Mesenchymal stem cell (in vitro differentiated cells and primary cell): ENCODE measurements at regions not wholly inside any gene's neighbourhood (a gene's known extent, or its start where the extent isn't known, plus 50 kb on each side); places are given as distances from the start of the nearest gene placed in this dataset.
"Not testable (repeated sequence)": the region's sequence is repeated elsewhere in the genome, so short reads cannot be mapped to it uniquely, and the experiment has no call there.

Experiments
- DNase-seq: peaks from one replicate; pipeline ENCODE4 v3.0.0-alpha.2; 2013
- H2AFZ ChIP-seq: one replicate; pipeline ENCODE4 v1.6.1; 2013; ENCODE audit warnings: low read depth, mild to moderate bottlenecking, control low read depth, inconsistent platforms, low read length, moderate library complexity
- H2AK5ac ChIP-seq: 2 replicates; pipeline ENCODE4 v1.6.1; 2013; ENCODE audit warnings: low read length, moderate library complexity, mild to moderate bottlenecking, inconsistent platforms; ENCODE audit not compliant: severe bottlenecking
- H2BK120ac ChIP-seq: one replicate; pipeline ENCODE4 v1.6.1; 2013; ENCODE audit warnings: low read depth, mild to moderate bottlenecking, inconsistent platforms, low read length, moderate library complexity
- H2BK12ac ChIP-seq, 2 experiments: one replicate each; pipeline ENCODE4 v1.6.1; 2013; ENCODE audit warnings: inconsistent platforms in 2 of 2, low read length in 2 of 2, mild to moderate bottlenecking in 2 of 2, moderate library complexity in 2 of 2, control low read depth in 1 of 2
- H2BK15ac ChIP-seq: one replicate; pipeline ENCODE4 v1.6.1; 2013; ENCODE audit warnings: mild to moderate bottlenecking, low read depth, inconsistent platforms; ENCODE audit not compliant: poor library complexity, severe bottlenecking
- H2BK5ac ChIP-seq: 2 replicates; pipeline ENCODE4 v1.6.1; 2013; ENCODE audit warnings: low read depth, mild to moderate bottlenecking, low read length, control low read depth, inconsistent platforms; ENCODE audit not compliant: poor library complexity, severe bottlenecking
- H3K14ac ChIP-seq, 2 experiments: one replicate each; pipeline ENCODE4 v1.6.1; 2013; ENCODE audit warnings: inconsistent platforms in 2 of 2, low read length in 2 of 2, control low read depth in 1 of 2, mild to moderate bottlenecking in 1 of 2, moderate library complexity in 1 of 2
- H3K18ac ChIP-seq, 2 experiments: one replicate each; pipeline ENCODE4 v1.6.1; 2013; ENCODE audit warnings: inconsistent platforms in 2 of 2, low read length in 2 of 2, control low read depth in 1 of 2, low read depth in 1 of 2, mild to moderate bottlenecking in 1 of 2
- H3K23ac ChIP-seq, 2 experiments: one replicate each; pipeline ENCODE4 v1.6.1; 2013; ENCODE audit warnings: inconsistent platforms in 2 of 2, low read length in 2 of 2, mild to moderate bottlenecking in 2 of 2, moderate library complexity in 2 of 2, control low read depth in 1 of 2
- H3K27ac ChIP-seq: 2 replicates; pipeline ENCODE4 v1.5.1; 2013; ENCODE audit warnings: mild to moderate bottlenecking, moderate library complexity, low read length, control low read depth, inconsistent platforms; ENCODE audit not compliant: poor library complexity, severe bottlenecking
- H3K27me3 ChIP-seq, 2 experiments: 2 replicates each; pipeline versions ENCODE4 v1.6.1 to v1.7.0; 2013; ENCODE audit warnings: low read length in 2 of 2, mild to moderate bottlenecking in 2 of 2, moderate library complexity in 2 of 2, control low read depth in 1 of 2, inconsistent platforms in 1 of 2; ENCODE audit not compliant: control insufficient read depth in 1 of 2, insufficient read depth in 1 of 2
- H3K36me3 ChIP-seq, 2 experiments: 2 replicates each; pipeline versions ENCODE4 v1.6.1 to v1.7.0; 2013; ENCODE audit warnings: low read length in 2 of 2, control low read depth in 1 of 2, inconsistent platforms in 1 of 2, low read depth in 1 of 2, mild to moderate bottlenecking in 1 of 2; ENCODE audit not compliant: insufficient read depth in 2 of 2, control insufficient read depth in 1 of 2
- H3K4ac ChIP-seq, 2 experiments: one replicate each; pipeline ENCODE4 v1.6.1; 2013; ENCODE audit warnings: inconsistent platforms in 2 of 2, low read length in 2 of 2, mild to moderate bottlenecking in 2 of 2, moderate library complexity in 2 of 2, control low read depth in 1 of 2, low read depth in 1 of 2
- H3K4me1 ChIP-seq: 2 replicates; pipeline ENCODE4 v1.6.1; 2013; ENCODE audit warnings: low read depth, low read length, control low read depth; ENCODE audit not compliant: control insufficient read depth, insufficient read depth
- H3K4me2 ChIP-seq: 2 replicates; pipeline ENCODE4 v1.6.1; 2013; ENCODE audit warnings: low read length, mild to moderate bottlenecking, inconsistent platforms; ENCODE audit not compliant: poor library complexity, severe bottlenecking
- H3K4me3 ChIP-seq, 2 experiments: 2 replicates each; pipeline versions ENCODE4 v1.5.1 to v1.7.0; 2013; ENCODE audit warnings: low read length in 2 of 2, mild to moderate bottlenecking in 2 of 2, control low read depth in 1 of 2, low read depth in 1 of 2; ENCODE audit not compliant: insufficient read depth in 1 of 2
- H3K79me1 ChIP-seq: replicated peaks from 2 replicates; pipeline ENCODE4 v1.6.1; 2013; ENCODE audit warnings: mild to moderate bottlenecking, control low read depth, low read length, inconsistent platforms; ENCODE audit not compliant: poor library complexity, severe bottlenecking
- H3K9ac ChIP-seq: 2 replicates; pipeline ENCODE4 v1.7.0; 2013; ENCODE audit warnings: mild to moderate bottlenecking, low read length, moderate library complexity
- H3K9me3 ChIP-seq: 2 replicates; pipeline ENCODE4 v1.7.0; 2013; ENCODE audit warnings: mild to moderate bottlenecking, low read length; ENCODE audit not compliant: control insufficient read depth
- H4K8ac ChIP-seq: one replicate; pipeline ENCODE4 v1.6.1; 2013; ENCODE audit warnings: inconsistent platforms, mild to moderate bottlenecking, low read length, moderate library complexity
- H4K91ac ChIP-seq: one replicate; pipeline ENCODE4 v1.6.1; 2013; ENCODE audit warnings: mild to moderate bottlenecking, low read length, inconsistent platforms
- WGBS: methylation state at CpG from one replicate; pipeline ENCODE4 v1.1.7; 2013; ENCODE audit warnings: mixed read lengths; 5-methylcytosine and 5-hydroxymethylcytosine counted together

GRCh38 chr6:125587666-125588632, 161.5 kb upstream of the HEY2 start:
- H3K9me3 ChIP-seq = no peaks in the 10 kb centered on the region
- H3K36me3 ChIP-seq = no peaks in the 10 kb centered on the region
- no peak overlapping the region for H2AK5ac ChIP-seq
- H3K4me1 ChIP-seq = peaks cover 9% of the 10 kb centered on the region
- peak overlapping the region in 1 of 2 experiments; percentile 35 for H3K18ac ChIP-seq
- no peak overlapping the region for H3K4ac ChIP-seq
- H3K23ac ChIP-seq = no peak overlapping the region
- no peak overlapping the region for H2AFZ ChIP-seq
- no peaks in the 10 kb centered on the region for H3K79me1 ChIP-seq
- no peak overlapping the region for H2BK120ac ChIP-seq
- no peak for DNase-seq
- H3K4me3 ChIP-seq = no peak overlapping the region
- H3K4me2 ChIP-seq = no peak overlapping the region
- no peak overlapping the region for H3K27ac ChIP-seq
- H4K91ac ChIP-seq = no peak overlapping the region
- H2BK12ac ChIP-seq = no peak overlapping the region
- no peak overlapping the region for H2BK5ac ChIP-seq
- 79% methylated on average over 10 of the region's 11 CpGs for whole genome bisulfite sequencing
- no peak overlapping the region for H2BK15ac ChIP-seq
- no peak overlapping the region for H3K9ac ChIP-seq
- no peak overlapping the region for H4K8ac ChIP-seq
- no peaks in the 10 kb centered on the region for H3K27me3 ChIP-seq
- H3K14ac ChIP-seq = no peak overlapping the region

GRCh38 chr6:125591796-125592195, 157.6 kb upstream of the HEY2 start:
- H2BK12ac ChIP-seq, H3K36me3 ChIP-seq, H2AFZ ChIP-seq, H2BK15ac ChIP-seq, H3K4ac ChIP-seq, H2BK5ac ChIP-seq, DNase-seq, H4K91ac ChIP-seq, H3K4me1 ChIP-seq, H3K18ac ChIP-seq, H4K8ac ChIP-seq, H3K23ac ChIP-seq, H3K4me3 ChIP-seq, H3K9me3 ChIP-seq, H3K27me3 ChIP-seq, H3K27ac ChIP-seq, H3K4me2 ChIP-seq, H3K79me1 ChIP-seq, H3K9ac ChIP-seq, H2AK5ac ChIP-seq, H2BK120ac ChIP-seq, H3K14ac ChIP-seq: not testable (repeated sequence)
- WGBS = 88% methylated on average over 3 of the region's 3 CpGs

- Histone ChIP-seq H3K4me3 (no peak overlapping the region), H3K18ac (no peak overlapping the region), H3K4me1 (no peaks in the 10 kb centered on the region), H3K27ac (no peak overlapping the region), H2BK15ac (no peak overlapping the region), H3K27me3 (no peaks in the 10 kb centered on the region), H3K9ac (no peak overlapping the region), H2AFZ (no peak overlapping the region), H2BK5ac (no peak overlapping the region), H3K4me2 (no peak overlapping the region), H3K9me3 (no peaks in the 10 kb centered on the region), H3K4ac (no peak overlapping the region), H3K36me3 (no peaks in the 10 kb centered on the region), H4K91ac (no peak overlapping the region), H3K79me1 (no peaks in the 10 kb centered on the region), H3K14ac (no peak overlapping the region), H3K23ac (no peak overlapping the region), H2BK12ac (no peak overlapping the region), H2BK120ac (no peak overlapping the region), H2AK5ac (no peak overlapping the region), H4K8ac (no peak overlapping the region)
- no peak for DNase-seq
Observed at GRCh38 chr6:125593746-125594145, 155.7 kb upstream of the HEY2 start.

- H3K9ac ChIP-seq = no peak overlapping the region
- no peak overlapping the region for H2AFZ ChIP-seq
- H3K27ac ChIP-seq = no peak overlapping the region
- H2BK12ac ChIP-seq = no peak overlapping the region
- H3K9me3 ChIP-seq = no peaks in the 10 kb centered on the region
- DNase-seq = no peak
- no peak overlapping the region for H3K18ac ChIP-seq
- H3K27me3 ChIP-seq = no peaks in the 10 kb centered on the region
- no peak overlapping the region for H2BK120ac ChIP-seq
- no peak overlapping the region for H4K91ac ChIP-seq
- no peak overlapping the region for H3K4ac ChIP-seq
- H3K4me2 ChIP-seq = no peak overlapping the region
- no peak overlapping the region for H2AK5ac ChIP-seq
- no peak overlapping the region for H3K14ac ChIP-seq
- H4K8ac ChIP-seq = no peak overlapping the region
- WGBS = 78% methylated on average over 2 of the region's 3 CpGs
- H3K4me1 ChIP-seq = no peaks in the 10 kb centered on the region
- H2BK5ac ChIP-seq = no peak overlapping the region
- no peaks in the 10 kb centered on the region for H3K36me3 ChIP-seq
- H3K79me1 ChIP-seq = no peaks in the 10 kb centered on the region
- no peak overlapping the region for H3K4me3 ChIP-seq
- H3K23ac ChIP-seq = no peak overlapping the region
- no peak overlapping the region for H2BK15ac ChIP-seq
Observed at GRCh38 chr6:125596020-125596419, 153.4 kb upstream of the HEY2 start.
